ENCODE measurements at regions not wholly inside any gene's neighbourhood (a gene's known extent, or its start where the extent isn't known, plus 50 kb on each side); places are given as distances from the start of the nearest gene placed in this dataset.

DNA sequence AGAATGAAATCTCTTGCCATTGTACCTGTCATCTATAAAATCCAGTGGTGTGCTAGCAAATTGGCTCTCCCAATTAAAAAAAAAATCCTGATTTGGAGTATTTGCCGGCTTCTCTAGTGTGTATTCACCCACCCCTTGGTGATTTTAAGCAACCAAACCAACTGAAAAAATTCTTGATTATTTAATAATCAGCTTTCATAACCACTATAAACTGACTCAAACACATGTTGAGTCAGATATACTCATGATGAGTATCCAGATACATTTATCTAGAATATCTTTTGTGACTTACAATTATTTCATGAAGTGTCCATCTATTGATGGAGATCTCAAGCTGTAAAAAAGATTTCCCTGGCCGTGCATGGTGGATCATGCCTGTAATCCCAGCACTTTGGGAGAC is 205.4 kb downstream of the RASSF9 start:
- no peak for TF ChIP-seq CTCF (IDR thresholded peaks at IDR 0.05; ENCODE audit: low read length)
- no peak for TF ChIP-seq EZH2 (optimal IDR thresholded peaks at IDR 0.05; ENCODE audit: low read depth, low read length)
